Transverse colon (tissue), 3 donors: ENCODE measurements at regions not wholly inside any gene's neighbourhood (a gene's known extent, or its start where the extent isn't known, plus 50 kb on each side); places are given as distances from the start of the nearest gene placed in this dataset.

Experiments used
- CTCF ChIP-seq, 5 experiments: fragments of 200-600 bp in 3 of 5; fragments of 450-650 bp in 2 of 5; sonication (generic) in 3 of 5; IDR thresholded peaks; 1 replicate in 2 of 5; 2 replicates in 3 of 5; pipeline ENCODE4 v1.5.1; 2016 to 2017; ENCODE audit warnings: antibody characterized with exemption in 5 of 5, inconsistent platforms in 3 of 5, mild to moderate bottlenecking in 2 of 5, moderate library complexity in 1 of 5
- EP300 ChIP-seq: sonication (generic); formaldehyde crosslinking; IDR thresholded peaks from one replicate; pipeline ENCODE4 v1.6.1; 2017; ENCODE audit warnings: antibody characterized with exemption, low read depth

GRCh38 chr2:100743741-100744140 lies 76.2 kb upstream of the NPAS2 start:
- TF ChIP-seq CTCF (IDR thresholded peaks at IDR 0.05): no peak
- no peak for TF ChIP-seq EP300
